ENCODE measurements at regions not wholly inside any gene's neighbourhood (a gene's known extent, or its start where the extent isn't known, plus 50 kb on each side); places are given as distances from the start of the nearest gene placed in this dataset.
"Not testable (repeated sequence)": the region's sequence is repeated elsewhere in the genome, so short reads cannot be mapped to it uniquely, and the experiment has no call there.

DNA sequence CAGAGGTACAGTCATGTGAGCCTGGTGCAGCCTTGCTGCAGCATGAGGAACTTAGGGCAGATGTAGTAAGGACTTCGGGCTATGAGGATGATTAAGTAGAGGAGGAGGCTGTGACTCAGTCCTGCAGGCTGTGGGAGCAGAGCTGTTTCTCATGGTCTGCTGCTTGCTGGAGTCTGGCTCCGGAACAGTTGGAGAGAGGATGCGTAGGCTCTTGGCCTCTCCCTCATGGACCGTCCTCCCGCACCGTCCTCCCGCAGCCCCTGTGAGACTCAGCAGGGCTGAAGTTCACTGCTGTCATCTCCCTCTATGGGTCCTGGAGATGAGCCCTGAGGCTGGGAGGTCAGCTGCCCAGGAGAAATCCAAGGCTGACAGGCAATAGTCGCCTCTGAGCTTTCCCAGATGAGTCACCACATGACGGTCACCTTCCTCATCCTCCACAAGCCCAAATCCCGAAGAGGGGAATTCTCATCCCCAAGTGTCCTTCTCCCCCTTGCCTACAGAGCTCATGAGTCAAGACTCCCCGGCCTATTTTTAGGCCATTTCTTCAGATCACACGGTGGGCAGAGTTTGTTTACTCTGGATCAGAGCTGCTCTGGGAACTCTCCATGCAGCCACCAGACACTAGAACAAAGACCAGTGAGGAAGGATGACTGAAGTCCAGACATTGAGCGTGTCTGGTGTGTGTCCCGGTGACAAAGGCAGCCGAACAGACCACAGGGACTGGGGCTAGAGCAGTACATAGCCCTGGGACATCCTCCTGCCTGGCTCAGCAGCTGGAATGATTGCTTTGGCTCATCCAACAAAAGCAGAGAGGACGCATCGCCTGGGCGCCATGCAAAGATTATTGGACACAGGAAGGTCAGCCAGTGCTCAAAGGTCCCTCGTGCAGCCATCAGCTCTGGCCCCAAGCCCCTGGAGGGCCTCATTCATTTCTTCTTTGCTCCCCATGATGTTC lies 134.5 kb downstream of the NPIPB11 start:
- not testable (repeated sequence) for DNase-seq

DNA sequence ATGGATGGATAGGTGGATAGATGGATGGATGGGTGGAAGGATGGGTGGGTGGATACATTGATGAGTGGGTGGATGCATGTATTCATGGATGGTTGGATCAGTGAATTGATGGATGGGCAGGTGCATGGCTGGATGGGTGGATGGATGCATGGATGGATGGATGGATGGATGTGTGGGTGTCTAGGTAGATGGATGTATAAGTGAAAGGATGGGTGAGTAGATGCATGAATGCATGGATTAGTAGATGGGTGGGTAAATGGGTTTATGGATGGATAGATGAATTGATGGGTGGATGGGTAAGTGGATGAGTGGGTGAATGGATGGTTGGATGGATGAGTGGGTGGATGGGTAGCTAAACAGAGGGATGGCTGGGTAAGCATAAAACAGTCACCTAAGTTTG lies 135.6 kb downstream of the NPIPB11 start:
- DNase-seq = not testable (repeated sequence)

DNA sequence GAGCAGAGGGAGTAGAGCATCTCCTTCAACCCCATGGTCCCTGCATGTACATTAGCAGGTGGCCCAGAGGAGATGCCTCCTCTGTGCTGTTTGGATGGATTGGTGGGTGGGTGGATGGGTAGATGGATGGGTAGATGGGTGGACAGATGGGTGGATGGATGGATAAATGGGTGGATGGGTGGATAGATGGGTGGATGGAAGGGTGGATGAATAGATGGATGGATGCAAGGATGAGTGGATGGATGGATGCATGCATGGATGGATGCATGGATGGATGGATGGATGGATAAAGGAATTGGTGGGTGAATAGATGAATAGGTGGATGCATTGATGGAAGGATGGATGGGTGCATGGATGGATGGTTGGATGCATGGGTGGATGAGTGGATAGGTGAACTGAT lies 136.5 kb downstream of the NPIPB11 start:
- DNase-seq = not testable (repeated sequence)

DNA sequence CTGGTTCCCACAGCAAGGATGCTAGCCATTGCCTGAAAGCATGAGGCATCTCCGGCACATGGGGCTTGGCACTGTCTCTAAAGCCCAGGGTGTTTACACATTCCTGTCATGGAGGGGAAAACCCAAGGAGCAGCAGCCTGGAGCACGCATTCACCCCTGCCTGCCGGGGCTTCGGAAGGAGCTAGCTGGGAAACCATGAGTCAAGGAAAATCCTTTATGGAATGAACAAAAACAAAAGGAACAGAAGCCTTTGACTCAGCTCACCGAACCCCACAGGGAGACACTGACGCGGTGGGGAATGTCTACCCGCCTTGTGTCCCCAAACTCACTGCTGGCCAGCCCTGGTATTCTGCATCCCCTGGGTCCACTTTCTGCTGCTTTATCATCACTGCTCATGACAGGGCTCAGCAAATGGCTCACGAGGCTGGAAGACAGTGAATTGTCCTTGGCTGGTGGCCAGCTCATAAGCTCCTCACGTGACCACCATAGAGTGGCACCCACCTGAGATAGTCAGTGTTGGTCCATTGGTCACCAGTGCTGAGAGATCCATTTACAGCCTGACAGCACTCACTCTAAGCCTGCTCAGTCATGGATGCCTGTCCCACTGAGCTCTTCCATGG lies 137.2 kb downstream of the NPIPB11 start:
- not testable (repeated sequence) for DNase-seq

DNA sequence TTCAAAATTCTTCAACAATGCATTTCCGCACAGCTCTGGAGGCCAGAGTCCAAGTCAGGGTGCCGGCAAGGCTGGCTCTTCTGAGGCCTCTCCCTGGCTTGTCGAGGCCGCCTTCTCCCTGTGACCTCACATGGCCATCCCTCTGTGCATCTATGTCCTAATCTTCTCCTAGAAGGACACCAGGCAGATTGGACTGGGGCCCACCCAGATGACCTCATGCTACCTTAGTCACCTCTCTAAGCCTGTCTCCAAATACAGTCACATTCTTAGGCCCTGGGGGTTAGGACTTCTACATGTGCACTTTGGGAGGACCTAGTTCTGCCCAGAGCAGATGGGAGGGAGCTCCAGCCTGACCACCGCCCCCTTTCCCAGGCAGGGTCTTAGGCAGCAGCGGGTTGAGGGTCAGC lies 137.7 kb downstream of the NPIPB11 start:
- not testable (repeated sequence) for DNase-seq

DNA sequence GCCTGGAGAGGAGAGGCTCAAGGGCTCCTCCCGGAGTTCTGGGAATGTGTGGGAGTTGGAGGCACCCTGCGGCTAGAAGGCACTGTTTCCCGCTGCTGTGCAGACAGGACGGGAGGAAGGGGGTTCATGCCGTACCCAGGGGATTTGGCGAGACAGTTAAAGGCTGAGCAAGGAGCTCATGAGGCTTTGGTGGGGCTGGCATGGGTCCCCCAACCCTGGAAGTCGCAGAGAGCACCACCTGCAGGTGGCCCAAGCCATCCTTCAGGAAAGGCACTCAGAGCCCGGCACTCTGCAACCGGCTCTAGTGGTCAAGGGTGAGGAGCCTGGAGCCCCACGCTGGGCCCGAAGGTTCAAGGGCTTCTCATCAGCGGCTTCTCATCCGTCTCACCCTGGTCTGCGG lies 138.2 kb downstream of the NPIPB11 start:
- DNase-seq = not testable (repeated sequence)

DNA sequence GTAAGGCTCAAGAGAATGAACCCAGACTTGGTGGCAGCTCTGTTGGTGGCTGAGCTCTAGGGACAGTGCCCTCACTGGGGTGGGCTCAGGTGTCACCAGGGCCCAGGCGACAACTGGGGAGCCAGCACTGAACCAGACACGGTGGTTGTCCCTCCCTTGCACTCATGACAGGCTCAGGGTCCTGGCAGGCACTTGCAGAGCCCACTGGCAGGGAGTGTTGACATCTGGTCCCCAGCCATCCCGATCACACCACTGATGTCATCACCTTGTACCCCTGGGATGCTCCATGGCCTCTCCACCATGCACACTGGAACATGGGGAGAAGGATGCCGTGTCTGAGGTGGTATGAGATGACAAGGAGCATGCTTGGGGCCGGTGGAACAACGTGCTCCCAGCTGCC lies 138.6 kb downstream of the NPIPB11 start:
- not testable (repeated sequence) for DNase-seq

DNA sequence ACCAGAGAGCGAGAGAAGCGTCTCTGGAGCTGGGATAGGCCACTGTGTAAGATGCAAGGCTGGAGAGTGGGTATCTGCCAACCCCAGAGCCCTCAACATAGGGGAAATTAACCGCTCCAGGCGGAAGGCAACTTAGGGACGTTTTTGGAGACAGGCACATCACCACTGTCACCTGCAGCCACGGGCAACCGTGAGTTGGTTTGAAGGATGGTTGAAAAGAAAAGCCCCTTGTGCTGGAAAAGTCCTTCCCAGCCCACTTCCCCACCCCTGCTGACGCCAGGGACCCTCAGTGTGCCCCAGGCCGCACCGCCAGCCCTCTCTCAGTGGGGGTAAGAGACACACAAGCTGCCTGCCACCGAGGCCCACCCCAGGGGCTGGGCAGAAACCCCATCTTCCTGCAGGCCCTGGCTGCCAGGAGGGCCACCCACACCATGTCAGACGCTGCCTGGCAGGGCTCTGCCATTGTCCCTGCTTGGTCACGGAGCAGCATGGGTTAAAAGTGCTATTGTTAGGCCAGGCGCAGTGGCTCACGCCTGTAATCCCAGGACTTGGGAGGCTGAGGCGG lies 139.4 kb downstream of the NPIPB11 start:
- DNase-seq = not testable (repeated sequence)

DNA sequence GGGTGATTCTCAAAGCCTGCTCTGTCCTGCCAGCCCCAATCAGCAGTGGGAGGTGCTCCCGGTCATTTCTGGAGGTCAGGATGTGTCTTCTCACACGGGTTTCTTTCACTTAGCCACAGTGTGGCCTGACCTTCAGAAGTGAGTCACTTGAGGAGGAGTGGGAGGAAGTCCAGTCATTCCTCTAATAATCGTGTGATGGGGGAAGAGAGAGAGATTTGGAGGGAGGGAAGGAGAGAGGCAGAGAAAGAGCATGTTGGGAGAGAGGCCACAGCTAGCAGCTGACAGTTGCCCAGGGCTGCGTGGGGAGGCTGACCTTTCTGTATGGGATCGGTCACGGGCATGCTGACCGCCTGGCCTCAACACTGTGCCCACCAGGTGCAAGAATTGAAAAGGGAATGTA lies 139.9 kb downstream of the NPIPB11 start:
- not testable (repeated sequence) for DNase-seq

DNA sequence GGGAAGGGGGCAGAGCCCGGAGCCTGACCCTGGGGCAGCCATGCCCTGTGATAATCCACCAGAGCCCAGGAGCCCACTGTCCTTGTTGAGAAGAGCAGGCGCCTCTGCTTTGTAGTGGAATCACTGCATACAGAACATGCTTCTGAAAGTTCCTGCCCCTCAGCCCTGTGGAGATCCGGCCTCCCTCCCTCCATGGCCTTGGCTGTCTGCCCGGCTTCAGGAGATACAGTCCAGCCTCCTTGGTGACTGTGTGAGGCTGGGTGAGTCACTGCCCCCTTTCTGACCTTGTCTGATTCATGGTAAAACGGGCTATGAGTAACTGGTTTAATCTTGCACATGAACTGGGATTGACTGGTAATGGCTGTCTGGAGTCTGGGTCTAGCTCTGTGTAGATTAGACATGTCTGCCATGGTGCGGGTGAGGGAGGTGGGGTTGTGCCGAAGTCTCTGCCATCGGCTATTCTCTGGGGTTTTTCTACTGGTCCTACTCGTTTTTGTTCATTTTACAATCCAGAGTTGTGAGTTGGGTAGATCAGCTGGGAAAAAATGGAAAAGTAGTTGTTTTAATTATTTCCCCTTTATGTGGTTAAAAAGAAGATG lies 141.2 kb downstream of the NPIPB11 start:
- not testable (repeated sequence) for DNase-seq

DNA sequence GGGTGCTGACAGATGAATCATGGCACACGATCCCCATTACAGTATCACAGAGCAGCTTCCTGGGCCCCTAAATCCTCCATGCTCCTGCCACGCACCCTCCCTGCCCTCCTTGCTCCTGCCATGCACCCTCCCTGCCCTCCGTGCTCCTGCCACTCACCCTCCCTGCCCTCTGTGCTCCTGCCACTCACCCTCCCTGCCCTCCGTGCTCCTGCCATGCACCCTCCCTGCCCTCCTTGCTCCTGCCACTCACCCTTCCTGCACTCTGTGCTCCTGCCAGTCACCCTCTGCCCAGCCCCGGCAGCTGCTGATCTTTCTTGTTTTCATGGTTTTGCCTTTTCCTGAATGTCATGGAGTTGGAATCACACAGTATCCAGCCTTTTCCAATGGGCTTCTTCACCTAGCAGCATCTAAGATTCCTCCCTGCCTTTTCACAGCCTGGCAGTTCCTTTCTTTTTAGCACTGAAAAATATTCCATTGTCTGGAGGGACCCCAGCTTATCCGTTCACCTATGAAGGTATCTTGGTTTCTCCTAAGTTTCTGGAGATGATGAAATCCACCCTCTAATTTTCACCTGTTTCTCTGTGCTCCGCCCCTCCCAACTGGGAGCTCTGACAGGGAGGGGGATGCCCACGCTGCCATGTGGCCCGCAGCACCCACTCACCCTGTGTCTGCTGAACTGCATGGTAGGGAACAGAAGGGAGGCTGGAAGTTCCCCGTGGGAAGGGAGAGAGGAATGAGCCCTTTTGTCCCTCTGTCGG lies 142.3 kb downstream of the NPIPB11 start:
- DNase-seq = not testable (repeated sequence)

DNA sequence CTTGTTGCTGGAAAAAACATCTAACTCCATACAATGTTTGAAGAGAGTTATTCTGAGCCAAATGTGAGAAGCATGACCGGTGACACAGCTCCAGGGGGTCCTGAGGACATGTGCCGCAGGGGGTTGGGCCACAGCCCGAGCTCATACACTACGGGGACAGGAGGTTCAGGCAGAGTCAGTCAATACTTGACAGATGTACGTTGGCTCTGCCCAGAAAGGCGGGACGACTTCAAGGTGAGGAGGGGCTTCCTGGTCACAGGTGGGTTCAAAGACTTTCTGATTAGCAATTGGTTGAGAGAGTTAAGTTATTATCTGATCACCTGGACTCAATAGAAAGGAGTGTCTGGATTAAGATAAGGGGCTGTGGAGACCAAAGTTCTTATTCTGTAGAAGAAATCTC lies 143.8 kb downstream of the NPIPB11 start:
- not testable (repeated sequence) for DNase-seq

DNA sequence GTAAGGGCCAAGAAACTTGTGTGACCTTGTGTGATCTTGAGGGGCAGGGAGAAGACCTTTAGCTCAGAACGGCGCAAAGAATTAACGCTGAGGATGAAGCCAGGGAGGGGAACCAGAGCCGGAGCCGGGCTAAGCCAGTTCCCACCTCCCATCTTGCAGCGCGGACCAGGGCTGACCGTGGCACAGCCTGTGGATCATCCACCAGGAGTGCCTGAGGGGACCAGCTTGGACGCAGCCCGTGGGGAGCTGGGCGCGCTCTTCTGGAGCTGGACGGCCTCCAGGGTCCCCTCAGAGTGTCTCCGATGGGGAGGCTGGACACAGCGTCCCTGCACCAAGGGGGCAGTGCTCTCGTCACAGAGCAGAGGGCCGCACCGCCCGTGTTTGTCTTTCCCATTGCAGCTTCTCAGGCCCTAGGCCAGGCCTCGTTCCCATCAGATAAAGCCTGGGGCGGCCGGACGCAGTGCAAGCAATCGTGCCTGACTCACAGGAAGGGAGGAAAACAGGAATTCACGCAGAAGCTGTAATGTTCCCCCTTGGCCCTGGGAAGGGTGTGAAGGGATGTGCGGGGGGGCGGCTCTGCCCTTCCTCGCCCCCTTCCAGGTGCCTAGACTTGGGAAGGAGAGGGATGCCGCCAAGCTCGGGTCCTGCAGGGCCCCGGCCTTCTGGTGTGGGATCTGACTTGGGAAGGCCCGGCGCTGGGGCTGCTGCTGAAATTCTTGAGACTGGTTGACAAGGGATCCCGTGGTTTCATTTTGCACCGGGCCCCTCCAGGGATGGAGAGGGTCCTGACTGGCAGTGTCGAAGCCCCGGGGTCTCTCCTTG lies 144.9 kb downstream of the NPIPB11 start:
- DNase-seq = not testable (repeated sequence)

DNA sequence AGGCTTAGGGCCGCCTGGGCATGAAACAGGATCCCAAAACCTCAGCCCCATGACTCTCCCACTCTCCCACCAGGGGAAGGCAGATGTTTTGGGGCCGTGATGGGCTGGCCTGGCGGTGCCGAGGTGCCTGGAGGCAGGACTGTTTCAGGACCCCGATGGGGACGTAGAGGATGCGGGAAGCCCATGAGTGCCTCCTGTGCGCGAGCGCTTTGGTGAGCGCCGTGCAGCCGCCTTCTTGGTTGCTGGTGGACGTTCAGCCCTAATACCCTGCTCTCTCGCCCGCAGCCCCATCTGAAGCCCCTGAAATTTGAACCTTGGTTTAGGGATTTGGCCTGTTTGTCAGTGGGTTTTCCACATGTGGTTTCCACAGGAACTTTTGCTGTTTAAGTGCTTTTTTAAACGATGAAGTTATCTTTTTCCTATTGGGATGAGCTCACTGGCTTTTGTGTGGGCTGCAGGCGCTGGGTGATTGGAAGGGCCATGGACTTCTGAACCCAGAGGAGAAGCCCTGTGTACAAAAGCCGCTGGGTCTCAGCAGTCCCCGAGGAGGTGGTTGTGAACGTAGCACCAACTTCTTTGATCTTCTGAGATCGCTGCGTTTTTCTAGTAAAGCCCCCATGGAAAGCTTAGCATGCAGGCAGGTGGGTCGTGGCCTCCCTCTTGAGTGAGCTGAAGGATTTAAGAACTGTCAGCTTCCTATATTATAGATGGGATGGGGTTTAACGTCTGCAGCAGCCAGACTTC lies 145.7 kb downstream of the NPIPB11 start:
- DNase-seq = not testable (repeated sequence)

DNA sequence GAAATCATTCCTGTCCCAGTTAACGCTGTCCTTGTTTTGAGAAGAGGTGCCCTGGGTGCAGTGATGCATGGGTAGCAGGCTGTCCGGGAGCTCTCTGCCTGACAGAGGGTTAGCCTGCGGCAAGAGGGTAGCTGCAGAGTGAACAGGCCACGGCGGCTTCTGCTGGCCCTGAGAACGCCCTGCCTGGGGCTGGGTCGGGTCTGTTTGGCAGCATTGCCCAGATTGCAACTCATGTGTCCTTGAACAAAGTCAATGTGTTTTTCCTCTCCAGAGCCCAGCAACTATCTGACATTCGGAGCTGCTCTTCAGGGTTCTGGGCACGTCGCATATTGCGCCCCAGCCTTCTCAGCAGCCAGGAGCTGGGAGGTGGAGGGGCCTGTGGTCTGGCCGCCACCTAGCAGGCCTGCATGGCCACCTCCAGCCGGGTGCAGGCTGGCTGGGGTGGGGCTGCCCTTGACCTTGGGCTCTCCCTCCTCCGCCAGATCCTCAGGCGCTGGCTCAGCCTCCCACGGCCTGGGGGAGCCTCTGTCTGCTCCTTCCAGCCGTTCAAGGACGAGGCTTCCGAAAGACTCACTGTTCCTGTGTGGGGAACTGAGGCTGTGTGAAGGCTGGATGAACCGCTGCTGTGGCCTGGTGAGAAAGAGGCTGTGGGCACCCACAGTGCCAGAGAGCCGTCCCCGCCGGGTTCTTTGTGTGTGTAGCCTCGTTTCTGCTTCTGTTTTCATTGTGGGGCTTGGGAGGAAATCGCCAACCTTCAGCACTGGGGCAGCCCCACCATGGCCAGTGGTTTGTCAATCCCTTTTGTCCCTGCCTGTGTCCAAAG lies 146.7 kb downstream of the NPIPB11 start:
- not testable (repeated sequence) for DNase-seq

DNA sequence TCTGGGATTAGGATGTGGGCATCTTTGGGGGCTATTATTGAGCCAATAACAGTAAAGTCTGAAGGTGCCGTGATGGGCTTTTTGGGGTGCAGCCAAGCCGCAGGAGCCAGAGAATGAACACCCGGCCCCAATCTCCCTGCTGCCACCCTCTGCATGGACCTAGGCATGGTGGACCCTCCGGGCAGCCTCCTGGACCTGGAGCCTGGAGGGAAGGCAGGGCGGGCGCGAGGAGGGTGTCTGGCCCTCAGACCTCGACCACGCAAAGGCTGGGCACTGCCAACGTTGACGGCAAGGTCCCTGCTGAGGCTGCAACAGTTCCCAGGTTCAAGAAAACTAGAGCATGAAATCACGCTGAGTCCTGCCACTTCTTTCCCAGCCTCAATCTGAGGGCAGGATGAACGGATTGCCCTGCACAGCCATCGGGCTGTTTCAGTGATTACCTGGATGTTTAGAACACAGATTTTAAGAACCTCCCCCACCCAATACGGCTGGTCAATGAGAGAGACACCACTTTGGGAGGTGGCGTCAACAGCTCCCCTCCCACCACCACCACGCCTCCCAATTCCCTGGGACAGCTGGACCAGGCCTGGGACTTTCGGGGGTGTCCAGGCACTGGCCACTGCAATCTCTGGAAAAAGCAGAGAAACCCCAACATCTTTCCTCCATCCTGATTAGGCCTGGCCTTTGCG lies 147.4 kb downstream of the NPIPB11 start:
- not testable (repeated sequence) for DNase-seq

DNA sequence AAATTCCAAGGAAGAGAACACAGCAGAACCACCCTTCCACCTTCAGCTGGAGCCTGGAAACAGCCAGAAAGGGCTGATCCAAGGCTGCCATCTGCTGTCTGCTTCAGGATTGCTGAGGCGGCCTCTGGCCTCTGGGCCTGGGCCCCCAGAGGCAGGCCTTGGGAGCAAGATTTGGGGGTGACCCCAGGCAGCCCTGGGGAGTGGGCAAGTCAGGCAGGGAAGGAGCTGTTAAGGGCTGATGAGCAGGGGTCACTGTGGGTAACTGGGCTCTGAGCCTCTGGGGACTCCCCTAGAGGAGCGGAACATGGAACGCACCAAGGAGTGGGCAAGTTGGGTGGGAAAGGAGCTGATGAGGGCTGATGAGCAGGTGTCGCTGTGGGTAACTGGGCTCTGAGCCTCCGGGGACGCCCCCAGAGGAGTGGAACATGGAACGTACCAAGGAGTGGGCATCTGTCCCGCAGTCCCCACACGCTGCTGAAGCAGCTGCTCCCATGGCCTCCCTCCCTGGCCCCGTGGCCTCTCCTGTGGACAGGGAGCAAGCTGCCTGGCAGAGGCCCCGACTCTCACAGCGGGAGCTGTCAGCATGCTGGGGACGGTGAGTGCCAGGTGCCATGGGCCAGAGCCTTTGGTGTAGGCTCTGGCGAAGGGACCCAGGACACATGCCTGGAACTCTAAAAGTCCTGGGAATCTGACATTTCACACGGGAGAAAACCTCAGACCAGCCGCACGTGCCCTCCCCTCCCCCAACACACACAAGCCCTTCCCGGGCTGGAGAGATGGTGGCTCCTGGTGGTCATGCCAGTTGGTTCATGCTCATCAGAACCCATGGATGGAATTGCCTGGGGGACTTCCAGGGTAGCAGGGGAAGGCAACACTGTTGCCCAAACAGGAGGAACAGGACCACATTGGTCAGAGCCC lies 148.8 kb downstream of the NPIPB11 start:
- DNase-seq = not testable (repeated sequence)

DNA sequence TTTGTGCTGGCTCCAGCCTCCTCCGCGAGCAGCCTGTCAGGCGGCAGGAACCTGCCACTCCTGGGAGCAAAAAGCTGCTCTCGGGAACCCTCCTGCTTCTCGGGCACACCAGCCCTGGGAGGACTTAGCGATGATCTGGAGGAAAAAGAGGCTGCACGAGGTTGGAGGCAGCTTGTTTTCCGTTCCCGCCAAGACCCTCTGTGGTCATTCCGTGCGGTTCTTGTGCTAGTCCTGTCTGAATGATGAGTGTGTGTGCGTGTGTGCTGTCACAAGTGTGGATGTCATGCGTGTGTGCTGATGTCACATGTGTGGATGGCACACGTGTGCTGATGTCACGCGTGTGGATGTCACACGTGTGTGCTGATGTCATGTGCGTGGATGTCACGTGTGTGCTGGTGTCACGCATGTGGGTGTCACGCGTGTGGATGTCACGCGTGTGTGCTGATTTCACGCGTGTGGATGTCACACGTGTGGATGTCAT lies 150.0 kb downstream of the NPIPB11 start:
- DNase-seq = no peak

Data from activated T-cell treated with anti-CD3 and anti-CD28 coated beads, Interleukin-2, amount 50 U/mL, for 1 hour (primary cell).